Type B pancreatic cell (in vitro differentiated cells): ENCODE measurements at regions not wholly inside any gene's neighbourhood (a gene's known extent, or its start where the extent isn't known, plus 50 kb on each side); places are given as distances from the start of the nearest gene placed in this dataset.

Source experiments
- DNase-seq: peaks from one replicate; pipeline ENCODE4 v3.0.0; 2021; ENCODE audit warnings: mixed read lengths; ENCODE audit not compliant: unreplicated experiment; ENCODE audit errors: extremely low spot score
- H3K27ac Mint-ChIP-seq: 2 replicates; pipeline ENCODE4 v1.8.0; 2021; ENCODE audit warnings: mild to moderate bottlenecking, mixed read lengths
- H3K27me3 Mint-ChIP-seq: 2 replicates; pipeline ENCODE4 v1.8.0; 2021; ENCODE audit warnings: mixed read lengths
- H3K36me3 Mint-ChIP-seq: 2 replicates; pipeline ENCODE4 v1.8.0; 2021; ENCODE audit warnings: mixed read lengths
- H3K4me1 Mint-ChIP-seq: one replicate; pipeline ENCODE4 v1.8.0; 2021; ENCODE audit warnings: mixed read lengths; ENCODE audit not compliant: unreplicated experiment
- H3K4me3 Mint-ChIP-seq: 2 replicates; pipeline ENCODE4 v1.8.0; 2021; ENCODE audit warnings: mild to moderate bottlenecking, mixed read lengths
- H3K9me3 Mint-ChIP-seq: 2 replicates; pipeline ENCODE4 v1.8.0; 2021; ENCODE audit warnings: mixed read lengths
- CTCF ChIP-seq: fragments of 200-600 bp; sonication (generic); conservative IDR thresholded peaks from 2 replicates; pipeline ENCODE4 v1.5.0; 2021; ENCODE audit warnings: antibody characterized with exemption, mild to moderate bottlenecking

GRCh38 chr10:120650705-120651399 lies 193.8 kb downstream of the PLPP4 start:
- no peak overlapping the region for H3K4me3 Mint-ChIP-seq
- no peak for TF ChIP-seq CTCF
- peaks cover 9% of the 10 kb centered on the region for H3K27me3 Mint-ChIP-seq
- H3K36me3 Mint-ChIP-seq = no peaks in the 10 kb centered on the region
- H3K27ac Mint-ChIP-seq = no peak overlapping the region
- H3K9me3 Mint-ChIP-seq = no peaks in the 10 kb centered on the region
- no peaks in the 10 kb centered on the region for H3K4me1 Mint-ChIP-seq
- no peak for DNase-seq

GRCh38 chr10:120656107-120656506 lies 195.1 kb upstream of the WDR11 start:
- no peak for DNase-seq
- TF ChIP-seq CTCF = no peak
- Mint-ChIP-seq H3K9me3 (no peaks in the 10 kb centered on the region), H3K36me3 (no peaks in the 10 kb centered on the region), H3K4me1 (no peaks in the 10 kb centered on the region), H3K4me3 (no peak overlapping the region), H3K27me3 (peaks cover 3% of the 10 kb centered on the region), H3K27ac (no peak overlapping the region)

- no peak for DNase-seq
- H3K4me3 Mint-ChIP-seq = no peak overlapping the region
- H3K27me3 Mint-ChIP-seq = peaks cover 3% of the 10 kb centered on the region
- no peaks in the 10 kb centered on the region for H3K36me3 Mint-ChIP-seq
- no peak for TF ChIP-seq CTCF
- H3K9me3 Mint-ChIP-seq = no peaks in the 10 kb centered on the region
- no peaks in the 10 kb centered on the region for H3K4me1 Mint-ChIP-seq
- no peak overlapping the region for H3K27ac Mint-ChIP-seq
Observed at GRCh38 chr10:120657371-120657770, 193.8 kb upstream of the WDR11 start.

GRCh38 chr10:120658943-120659885 lies 191.9 kb upstream of the WDR11 start:
- DNase-seq = no peak
- Mint-ChIP-seq H3K9me3 (no peaks in the 10 kb centered on the region), H3K27me3 (peaks cover 3% of the 10 kb centered on the region), H3K4me3 (no peak overlapping the region), H3K36me3 (no peaks in the 10 kb centered on the region), H3K27ac (no peak overlapping the region), H3K4me1 (no peaks in the 10 kb centered on the region)
- TF ChIP-seq CTCF = no peak

- no peak for TF ChIP-seq CTCF
- no peaks in the 10 kb centered on the region for H3K9me3 Mint-ChIP-seq
- no peak overlapping the region for H3K4me3 Mint-ChIP-seq
- H3K27ac Mint-ChIP-seq = no peak overlapping the region
- no peak for DNase-seq
- no peaks in the 10 kb centered on the region for H3K4me1 Mint-ChIP-seq
- no peaks in the 10 kb centered on the region for H3K36me3 Mint-ChIP-seq
- H3K27me3 Mint-ChIP-seq = peaks cover 15% of the 10 kb centered on the region
Observed at GRCh38 chr10:120666308-120666707, 184.9 kb upstream of the WDR11 start.
